ENCODE measurements at regions not wholly inside any gene's neighbourhood (a gene's known extent, or its start where the extent isn't known, plus 50 kb on each side); places are given as distances from the start of the nearest gene placed in this dataset.

- TF ChIP-seq CTCF (conservative IDR thresholded peaks at IDR 0.05) (no peak), ZFX (IDR thresholded peaks at IDR 0.05) (no peak)
These were observed 54.8 kb upstream of the TNKS2 start for GRCh38 chr10:91743465-91743864.
